CD4-positive, alpha-beta T cell treated with Interleukin-2 at 100 ng/mL for 4 hours (primary cell): ENCODE measurements at regions not wholly inside any gene's neighbourhood (a gene's known extent, or its start where the extent isn't known, plus 50 kb on each side); places are given as distances from the start of the nearest gene placed in this dataset.
"Not testable (repeated sequence)": the region's sequence is repeated elsewhere in the genome, so short reads cannot be mapped to it uniquely, and the experiment has no call there.

ENCODE experiments used
- DNase-seq: peaks from one replicate; pipeline ENCODE4 v3.0.0-alpha.2; 2020; ENCODE audit warnings: low spot score

DNA sequence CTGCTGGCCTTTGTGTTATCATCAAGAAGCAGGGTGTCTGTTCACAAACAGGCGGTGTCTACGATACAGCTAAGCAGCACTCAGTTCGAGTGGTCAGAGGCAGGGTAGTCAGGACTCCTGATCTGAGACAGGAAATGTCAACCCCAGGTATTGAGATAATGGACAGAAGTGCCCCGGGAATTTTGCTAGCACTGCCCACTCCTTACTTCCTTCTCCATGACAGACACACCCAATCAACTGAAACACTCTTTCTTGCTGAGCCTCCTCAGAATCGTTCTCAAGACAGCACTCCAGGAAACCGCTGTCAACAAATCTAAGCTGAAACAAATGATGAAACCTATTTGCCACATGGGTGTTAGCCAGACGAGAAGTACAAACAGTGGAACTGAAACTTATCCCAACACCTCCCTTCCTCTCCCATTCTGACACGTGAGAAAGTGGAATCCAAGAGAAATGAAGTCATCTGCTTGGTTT, 109.3 kb downstream of the GTF2IRD2B start:
- not testable (repeated sequence) for DNase-seq

GRCh38 chr7:75205367-75206085, 113.1 kb downstream of the GTF2IRD2B start:
- not testable (repeated sequence) for DNase-seq

DNA sequence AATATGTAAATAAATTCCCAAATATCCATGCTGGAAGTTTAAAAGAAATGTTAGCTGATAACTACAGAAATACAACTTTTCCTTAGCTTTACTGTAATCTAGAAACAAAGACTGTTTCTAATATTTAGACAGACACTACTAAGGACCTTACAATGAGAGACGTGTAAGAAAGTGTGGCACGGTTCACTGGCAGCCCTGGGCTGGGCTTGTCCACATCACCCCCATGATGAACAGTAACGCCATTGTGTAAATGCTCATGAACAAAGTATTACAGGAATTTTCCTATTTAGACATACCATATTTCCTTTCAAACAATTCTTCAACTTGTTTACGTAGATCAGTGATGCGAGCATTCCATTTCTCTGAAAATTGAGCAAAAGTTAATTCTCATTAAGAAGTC, 123.1 kb downstream of the GTF2IRD2B start:
- not testable (repeated sequence) for DNase-seq

DNA sequence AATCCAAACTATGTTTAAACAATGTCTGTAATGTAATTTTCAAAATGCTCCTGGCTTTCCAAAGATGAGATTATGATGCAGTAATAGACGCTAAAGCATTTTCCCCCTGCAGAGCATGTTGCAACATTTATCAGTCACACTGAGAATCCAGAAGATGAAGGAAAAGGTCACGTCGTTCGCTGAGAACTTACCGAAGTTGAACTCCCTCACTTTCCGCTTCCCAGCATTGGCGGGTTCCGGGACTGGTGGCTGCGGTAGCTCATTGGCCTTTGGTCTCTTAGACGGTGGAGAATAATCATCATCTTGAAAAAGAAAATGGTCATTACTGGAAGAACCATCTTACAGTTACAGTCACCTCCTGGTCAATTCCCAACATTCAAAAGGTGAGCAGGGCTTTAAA, 124.6 kb downstream of the GTF2IRD2B start:
- not testable (repeated sequence) for DNase-seq

- not testable (repeated sequence) for DNase-seq
These were observed 133.7 kb downstream of the GTF2IRD2B start for GRCh38 chr7:75226102-75226501.

DNA sequence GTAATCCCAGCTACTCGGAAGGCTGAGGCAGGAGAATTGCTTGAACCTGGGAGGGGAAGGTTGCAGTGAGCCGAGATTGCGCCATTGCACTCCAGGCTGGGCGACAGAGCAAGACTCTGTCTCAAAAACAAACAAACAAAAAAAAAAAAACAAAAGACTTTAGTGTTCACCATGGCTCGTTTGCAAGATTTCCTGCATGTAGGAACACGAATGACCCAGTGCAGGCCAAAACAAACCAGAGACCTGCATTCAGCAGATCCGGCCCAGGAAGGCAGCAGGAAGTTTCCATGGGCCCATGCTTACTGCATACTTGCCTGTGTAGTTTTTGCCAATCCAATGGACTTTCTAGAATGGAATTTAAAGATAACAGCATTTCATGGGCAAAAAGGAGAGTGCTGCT, 137.2 kb downstream of the GTF2IRD2B start:
- not testable (repeated sequence) for DNase-seq

DNA sequence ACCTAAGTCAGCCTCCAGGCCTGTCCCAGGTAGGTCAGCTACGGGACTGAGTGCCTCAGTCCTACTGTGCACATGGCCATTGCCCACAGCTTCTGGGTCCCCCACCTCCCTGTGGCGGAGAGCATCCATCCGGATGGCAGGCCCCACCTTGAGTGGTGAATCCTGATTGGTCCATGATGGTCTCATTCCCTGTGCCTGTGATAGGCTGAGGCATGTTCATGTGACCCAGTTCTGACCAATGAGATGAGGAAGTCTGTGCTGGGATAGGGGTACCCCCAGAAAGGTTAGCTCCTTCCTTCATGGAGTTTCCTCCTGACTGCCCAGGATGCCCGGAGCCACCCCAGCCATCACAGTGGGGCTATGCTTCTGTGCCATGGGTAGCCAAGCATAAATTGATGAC, 138.2 kb downstream of the GTF2IRD2B start:
- not testable (repeated sequence) for DNase-seq

DNA sequence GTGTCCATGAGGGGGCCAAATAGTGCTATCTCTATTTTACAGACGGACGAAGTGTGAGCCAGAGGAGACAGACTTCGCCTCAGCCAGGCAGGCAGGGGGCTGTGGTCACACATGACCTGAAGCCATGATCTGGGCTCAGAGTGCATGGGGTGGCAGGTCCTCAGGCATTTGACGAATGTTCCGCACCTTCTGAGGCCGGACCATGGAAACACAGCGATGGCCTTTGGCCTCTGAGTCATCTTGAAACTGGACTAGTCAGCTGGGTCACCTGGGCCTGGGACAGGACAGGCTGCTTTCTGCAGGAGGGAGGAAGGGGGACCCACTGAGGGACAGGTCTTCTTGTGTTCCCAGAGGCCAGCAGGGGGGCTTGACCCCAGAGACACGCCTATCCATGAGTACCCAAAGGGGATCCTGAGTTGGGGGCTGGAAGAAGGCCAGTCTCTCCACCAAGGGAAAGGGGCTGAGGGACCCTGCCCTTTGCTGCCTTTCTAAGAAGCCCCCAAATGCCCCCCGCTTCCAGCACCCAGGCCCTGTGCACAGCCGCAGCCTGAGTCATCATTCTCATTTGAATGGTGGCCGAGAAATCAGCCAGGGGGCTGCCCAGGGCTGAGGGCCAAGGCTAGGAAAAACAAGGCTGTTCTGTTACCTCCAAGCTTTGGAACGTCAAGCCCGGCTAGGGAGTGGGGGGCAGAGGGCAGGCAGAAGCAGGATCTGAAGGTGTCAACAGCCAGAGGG, 142.9 kb downstream of the GTF2IRD2B start:
- not testable (repeated sequence) for DNase-seq

DNA sequence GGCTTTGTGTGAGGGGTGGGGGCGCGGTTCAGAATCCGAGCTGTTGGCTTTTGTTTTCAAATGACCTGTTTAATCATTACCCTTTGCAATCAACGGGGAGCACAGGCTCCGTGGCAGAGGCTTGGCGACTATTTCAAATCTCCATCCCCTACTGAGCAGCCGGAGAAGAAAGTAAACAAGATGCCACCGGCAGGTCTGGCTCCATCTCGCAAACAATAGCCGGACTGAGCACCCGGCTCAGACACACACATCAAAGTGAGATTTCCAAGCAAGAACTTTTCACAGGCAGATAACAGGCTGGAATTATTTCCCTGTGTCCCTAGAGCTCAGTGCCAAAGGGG, 143.4 kb downstream of the GTF2IRD2B start:
- not testable (repeated sequence) for DNase-seq

- peak; percentile 56 for DNase-seq
These were observed 145.1 kb downstream of the GTF2IRD2B start for GRCh38 chr7:75237255-75238187.

DNA sequence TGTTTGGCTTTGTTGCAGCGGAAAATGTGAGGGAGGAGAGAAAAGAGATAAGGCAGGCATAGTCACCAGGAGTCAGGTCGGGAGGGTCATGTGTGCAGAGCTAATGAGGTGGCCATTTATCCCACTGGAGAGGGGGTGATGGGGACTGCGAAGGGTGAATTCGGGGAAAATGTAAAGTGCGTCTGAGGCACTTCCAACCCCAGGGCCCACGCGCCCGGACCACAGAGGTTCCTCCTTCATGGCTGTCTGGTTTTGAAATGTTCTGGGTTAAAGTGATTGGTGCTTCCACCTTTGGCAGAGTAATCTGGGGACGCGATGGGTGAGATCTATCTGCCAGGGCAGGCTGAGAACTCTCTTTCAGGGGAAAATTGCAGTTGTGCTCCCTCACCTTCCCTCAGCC, 145.9 kb downstream of the GTF2IRD2B start:
- DNase-seq, result not testable (repeated sequence)

DNA sequence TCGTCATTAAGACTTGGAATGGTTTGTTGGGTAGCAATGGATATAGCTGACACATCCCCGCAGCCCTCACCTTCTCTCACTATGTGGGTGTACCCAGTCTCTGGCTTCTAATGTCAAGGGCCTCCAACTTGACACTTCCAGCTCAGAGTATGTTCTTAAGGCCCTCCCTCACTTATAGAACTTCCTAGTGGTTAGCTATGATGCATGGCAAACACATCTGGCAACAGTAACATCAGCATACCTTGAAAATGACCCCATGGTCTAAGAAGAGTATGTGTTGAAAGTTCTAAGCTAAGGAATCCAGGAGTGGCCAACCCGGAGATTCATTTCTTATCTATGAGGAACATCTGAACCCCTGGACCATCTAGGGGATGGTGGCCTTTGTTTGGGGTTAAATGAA, 151.2 kb downstream of the GTF2IRD2B start:
- DNase-seq, result not testable (repeated sequence)

DNA sequence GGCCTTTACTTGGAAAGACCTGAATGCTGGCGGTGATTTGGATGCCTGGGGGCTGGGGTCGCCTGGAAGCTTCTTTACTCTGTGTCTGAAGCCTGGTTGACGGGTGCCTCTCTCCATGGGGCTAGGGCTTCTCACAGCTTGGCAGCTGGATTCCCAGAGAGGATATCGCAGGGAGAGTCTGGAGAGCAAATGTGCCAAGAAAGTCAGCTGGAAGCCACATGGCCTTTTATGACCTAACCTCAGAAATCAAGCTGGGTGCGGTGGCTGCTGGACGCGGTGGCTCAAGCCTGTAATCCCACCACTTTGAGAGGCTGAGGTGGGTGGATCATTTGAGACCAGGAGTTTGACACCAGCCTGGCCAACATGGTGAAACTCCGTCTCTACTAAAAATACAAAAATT, 147.2 kb upstream of the TRIM73 start:
- DNase-seq, result not testable (repeated sequence)

DNA sequence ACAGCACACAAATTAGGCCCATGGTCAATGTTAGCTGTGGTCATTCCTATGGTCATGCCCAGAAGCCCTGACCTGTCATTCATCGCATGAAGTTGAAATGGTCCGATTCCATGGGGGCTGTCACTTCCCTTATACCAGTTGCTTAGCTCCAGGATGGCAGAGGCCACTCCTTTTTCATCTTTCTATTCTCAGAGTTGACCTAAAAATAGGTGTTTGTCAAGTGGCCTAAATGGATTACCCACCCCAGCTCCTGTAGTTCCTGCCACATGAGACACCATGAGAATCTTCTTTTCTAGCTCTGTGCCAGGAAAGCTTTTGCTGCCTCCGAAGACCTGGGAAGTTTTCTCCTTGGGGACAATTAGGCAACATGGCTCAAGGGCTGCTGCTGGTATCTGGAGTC, 141.2 kb upstream of the TRIM73 start:
- DNase-seq, result not testable (repeated sequence)

- not testable (repeated sequence) for DNase-seq
These were observed 138.0 kb upstream of the TRIM73 start for GRCh38 chr7:75257442-75257841.

DNA sequence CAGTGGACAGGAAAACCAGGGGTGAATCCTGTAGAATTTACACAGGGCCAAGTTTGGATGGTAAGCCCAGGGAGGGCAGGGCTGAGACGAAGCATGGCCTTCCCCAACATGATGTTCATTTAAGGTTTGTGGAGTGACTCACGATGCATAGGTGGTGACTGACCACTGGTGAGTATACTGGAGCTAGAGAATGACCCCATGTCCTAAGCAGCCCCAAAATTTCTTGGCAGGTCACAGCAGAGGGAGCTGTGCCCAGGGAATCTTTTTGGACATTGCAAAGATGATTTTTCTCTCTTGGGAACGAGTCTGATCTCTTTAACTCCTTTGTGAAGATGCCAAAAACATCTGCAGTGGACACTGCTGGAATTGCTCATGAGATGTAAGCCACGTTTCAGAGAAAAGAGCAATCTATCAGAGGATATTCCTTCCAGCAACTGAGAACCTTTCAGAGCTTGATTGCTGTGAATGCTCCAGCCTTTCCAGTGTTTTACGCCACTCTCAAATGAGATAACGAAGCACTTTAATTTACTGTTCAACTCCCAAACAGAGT, 135.9 kb upstream of the TRIM73 start:
- not testable (repeated sequence) for DNase-seq

DNA sequence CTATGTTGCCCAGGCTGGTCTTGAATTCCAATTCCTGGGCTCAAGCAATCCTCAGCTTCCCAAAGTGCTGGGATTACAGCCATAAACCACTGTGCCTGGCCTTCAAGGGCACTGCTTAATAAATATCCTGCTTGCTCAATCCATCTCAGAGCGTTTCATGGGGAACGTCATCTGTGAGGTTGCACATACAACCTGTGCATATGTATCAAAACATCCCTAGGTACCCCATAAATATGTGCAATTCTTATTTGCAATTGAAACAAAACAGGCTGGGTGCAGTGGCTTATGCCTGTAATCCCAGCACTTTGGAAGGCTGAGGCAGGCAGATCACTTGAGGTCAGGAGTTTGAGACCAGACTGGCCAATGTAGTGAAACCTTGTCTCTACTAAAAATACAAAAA, 133.8 kb upstream of the TRIM73 start:
- DNase-seq, result not testable (repeated sequence)

DNA sequence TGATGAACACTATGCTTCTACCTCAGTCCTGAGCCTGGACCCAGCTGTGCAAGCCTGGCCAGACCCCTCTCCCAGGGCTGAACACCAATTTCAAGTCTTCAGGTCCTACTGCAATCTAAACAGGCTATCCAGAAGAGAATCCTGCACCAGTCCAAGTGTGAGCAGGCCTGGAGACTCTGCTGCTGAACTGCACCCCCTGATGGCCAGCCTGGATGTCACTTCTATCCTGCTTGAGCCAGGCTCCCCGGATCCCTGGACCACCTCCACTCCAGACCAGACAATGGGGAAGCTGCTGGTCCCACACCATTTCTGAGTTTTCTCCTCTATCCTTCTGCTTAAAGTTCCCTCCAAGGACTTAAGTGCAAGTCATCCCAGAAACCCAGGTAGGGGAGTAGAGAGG, 127.3 kb upstream of the TRIM73 start:
- not testable (repeated sequence) for DNase-seq

GRCh38 chr7:75269159-75269558, 126.3 kb upstream of the TRIM73 start:
- not testable (repeated sequence) for DNase-seq

DNA sequence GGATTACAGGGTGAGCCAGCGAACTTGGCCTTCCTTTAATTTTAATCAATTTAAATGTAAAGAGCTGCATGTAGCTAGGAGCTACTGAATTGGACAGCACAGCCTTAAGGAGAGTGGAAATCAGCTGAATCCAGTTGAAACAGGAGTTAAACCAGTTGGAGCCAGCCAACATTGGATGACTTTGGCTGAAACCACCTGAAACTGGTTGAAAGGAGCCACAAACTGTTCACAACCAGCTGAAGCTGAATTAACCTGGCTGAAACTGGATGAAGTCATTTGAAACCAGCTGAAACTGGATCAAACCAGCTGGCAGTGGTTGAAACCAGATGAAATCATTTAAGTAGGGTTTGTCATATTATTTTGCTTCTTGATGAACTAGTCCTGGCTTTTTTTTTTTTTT, 121.3 kb upstream of the TRIM73 start:
- DNase-seq, result not testable (repeated sequence)
